Glutamatergic neuron (in vitro differentiated cells): ENCODE measurements at regions not wholly inside any gene's neighbourhood (a gene's known extent, or its start where the extent isn't known, plus 50 kb on each side); places are given as distances from the start of the nearest gene placed in this dataset.

ENCODE experiments used
- DNase-seq: peaks from one replicate; pipeline ENCODE4 v3.0.0; 2022
- H3K27ac Mint-ChIP-seq: one replicate; pipeline ENCODE4 v1.8.0; 2020; ENCODE audit warnings: mild to moderate bottlenecking, mixed read lengths, inconsistent platforms; ENCODE audit not compliant: unreplicated experiment
- H3K27me3 Mint-ChIP-seq: one replicate; pipeline ENCODE4 v1.8.0; 2020; ENCODE audit warnings: mild to moderate bottlenecking, moderate library complexity, mixed read lengths, inconsistent platforms; ENCODE audit not compliant: unreplicated experiment
- H3K36me3 Mint-ChIP-seq: one replicate; pipeline ENCODE4 v1.8.0; 2020; ENCODE audit warnings: mild to moderate bottlenecking, mixed read lengths, inconsistent platforms; ENCODE audit not compliant: unreplicated experiment
- H3K4me1 Mint-ChIP-seq: one replicate; pipeline ENCODE4 v1.8.0; 2020; ENCODE audit warnings: mild to moderate bottlenecking, low read depth, mixed read lengths, inconsistent platforms; ENCODE audit not compliant: unreplicated experiment
- H3K4me3 Mint-ChIP-seq: one replicate; pipeline ENCODE4 v1.8.0; 2020; ENCODE audit warnings: mild to moderate bottlenecking, mixed read lengths, inconsistent platforms; ENCODE audit not compliant: unreplicated experiment
- H3K9me3 Mint-ChIP-seq: one replicate; pipeline ENCODE4 v1.8.0; 2020; ENCODE audit warnings: mild to moderate bottlenecking, moderate library complexity, mixed read lengths, inconsistent platforms; ENCODE audit not compliant: unreplicated experiment
- TF ChIP-seq, protein P1 (sequence below): fragments of 200-600 bp; sonication (generic); IDR thresholded peaks from one replicate; pipeline ENCODE4 v1.5.0; 2021; ENCODE audit not compliant: partially characterized antibody, unreplicated experiment

DNA sequence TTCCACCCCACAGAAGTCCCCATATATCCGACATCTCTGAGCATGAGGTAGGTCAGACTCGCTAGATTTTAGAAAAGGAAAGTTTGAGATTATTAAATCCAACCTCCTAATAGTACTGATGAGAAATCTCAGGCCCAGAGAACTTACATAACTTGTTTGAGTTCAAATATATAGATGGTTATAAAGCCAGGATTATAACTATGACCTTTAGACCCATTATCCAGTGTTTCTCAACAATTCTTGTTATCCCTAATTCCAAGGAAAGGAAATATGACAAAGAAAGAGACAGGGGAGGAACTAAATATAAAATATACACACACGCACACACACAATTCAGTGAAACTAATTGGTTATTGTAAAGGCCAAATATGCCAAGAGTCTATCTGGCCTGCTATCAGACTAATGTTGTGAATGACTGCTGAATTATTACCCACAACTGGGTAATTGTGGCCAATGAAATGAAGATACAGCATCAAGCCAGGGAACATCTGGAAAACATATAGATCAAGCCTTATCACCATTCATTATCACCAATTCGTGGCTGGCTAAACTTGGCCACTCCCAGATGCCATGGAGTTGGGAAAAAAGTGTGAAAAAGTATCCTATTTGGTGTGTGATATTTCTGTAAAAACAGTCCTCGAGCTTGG, 248.4 kb downstream of the PRELID2 start:
- H3K27me3 Mint-ChIP-seq = no peaks in the 10 kb centered on the region
- H3K4me3 Mint-ChIP-seq = no peak overlapping the region
- H3K27ac Mint-ChIP-seq = no peak overlapping the region
- H3K4me1 Mint-ChIP-seq = no peaks in the 10 kb centered on the region
- TF ChIP-seq, protein P1, sequence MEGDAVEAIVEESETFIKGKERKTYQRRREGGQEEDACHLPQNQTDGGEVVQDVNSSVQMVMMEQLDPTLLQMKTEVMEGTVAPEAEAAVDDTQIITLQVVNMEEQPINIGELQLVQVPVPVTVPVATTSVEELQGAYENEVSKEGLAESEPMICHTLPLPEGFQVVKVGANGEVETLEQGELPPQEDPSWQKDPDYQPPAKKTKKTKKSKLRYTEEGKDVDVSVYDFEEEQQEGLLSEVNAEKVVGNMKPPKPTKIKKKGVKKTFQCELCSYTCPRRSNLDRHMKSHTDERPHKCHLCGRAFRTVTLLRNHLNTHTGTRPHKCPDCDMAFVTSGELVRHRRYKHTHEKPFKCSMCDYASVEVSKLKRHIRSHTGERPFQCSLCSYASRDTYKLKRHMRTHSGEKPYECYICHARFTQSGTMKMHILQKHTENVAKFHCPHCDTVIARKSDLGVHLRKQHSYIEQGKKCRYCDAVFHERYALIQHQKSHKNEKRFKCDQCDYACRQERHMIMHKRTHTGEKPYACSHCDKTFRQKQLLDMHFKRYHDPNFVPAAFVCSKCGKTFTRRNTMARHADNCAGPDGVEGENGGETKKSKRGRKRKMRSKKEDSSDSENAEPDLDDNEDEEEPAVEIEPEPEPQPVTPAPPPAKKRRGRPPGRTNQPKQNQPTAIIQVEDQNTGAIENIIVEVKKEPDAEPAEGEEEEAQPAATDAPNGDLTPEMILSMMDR = no peak
- no peak for DNase-seq
- peaks cover 1% of the 10 kb centered on the region for H3K9me3 Mint-ChIP-seq
- H3K36me3 Mint-ChIP-seq = no peaks in the 10 kb centered on the region

DNA sequence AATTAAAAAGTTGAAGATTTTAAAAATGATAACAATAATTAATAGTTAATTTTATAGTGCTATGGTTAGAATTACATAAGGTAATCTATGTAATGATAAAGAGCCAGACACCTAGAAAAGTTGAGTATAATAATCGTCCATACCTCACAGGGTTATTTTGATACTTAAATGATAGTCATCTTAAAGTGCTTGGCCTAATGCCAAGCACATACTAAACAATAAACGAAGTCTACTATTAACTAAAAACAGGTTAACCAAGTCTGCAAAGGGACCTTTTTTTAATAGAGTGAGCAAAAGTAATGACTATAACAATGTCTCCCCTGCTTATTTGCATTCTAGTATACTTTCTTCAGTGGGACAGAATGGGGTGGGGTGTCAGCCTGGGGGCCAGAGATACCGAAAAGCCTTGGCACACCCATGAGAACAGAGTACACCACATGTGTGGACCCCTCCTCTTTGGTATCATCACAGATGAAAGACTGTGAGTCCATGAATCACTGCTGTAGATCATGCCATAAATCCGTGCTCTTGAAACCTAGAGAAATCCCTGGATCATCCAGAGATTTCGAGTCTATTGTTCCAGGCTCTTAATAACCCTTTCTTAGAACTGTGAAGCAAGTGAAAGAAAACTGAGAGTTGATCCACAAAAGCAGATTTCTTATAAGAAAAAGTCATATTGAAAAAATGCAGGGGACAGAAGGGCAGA, 249.5 kb downstream of the PRELID2 start:
- TF ChIP-seq, protein P1 = no peak
- no peak overlapping the region for H3K27ac Mint-ChIP-seq
- DNase-seq = no peak
- no peaks in the 10 kb centered on the region for H3K9me3 Mint-ChIP-seq
- H3K36me3 Mint-ChIP-seq = no peaks in the 10 kb centered on the region
- no peaks in the 10 kb centered on the region for H3K4me1 Mint-ChIP-seq
- no peaks in the 10 kb centered on the region for H3K27me3 Mint-ChIP-seq
- H3K4me3 Mint-ChIP-seq = no peak overlapping the region

DNA sequence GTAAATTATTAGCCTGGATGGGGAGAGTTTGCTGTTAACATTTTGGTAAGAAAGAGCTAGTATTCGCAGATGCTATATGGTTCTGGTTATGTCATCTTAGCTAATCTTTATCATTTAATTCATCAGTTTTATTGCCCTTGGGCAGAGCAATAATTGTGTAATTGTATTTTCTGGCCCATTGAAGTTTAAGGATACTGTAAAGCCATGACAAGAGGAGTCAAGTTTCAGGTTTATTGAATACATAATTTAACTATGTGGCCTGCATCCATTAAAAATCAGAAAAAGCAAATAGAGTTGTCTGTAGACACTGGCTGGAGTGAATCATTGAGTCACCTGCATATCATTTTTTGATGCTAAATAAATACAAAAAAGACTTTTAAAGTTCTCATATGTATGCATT, 255.8 kb downstream of the PRELID2 start:
- no peaks in the 10 kb centered on the region for H3K4me1 Mint-ChIP-seq
- TF ChIP-seq, protein P1 = no peak
- peaks cover 2% of the 10 kb centered on the region for H3K27me3 Mint-ChIP-seq
- no peaks in the 10 kb centered on the region for H3K9me3 Mint-ChIP-seq
- H3K27ac Mint-ChIP-seq = no peak overlapping the region
- H3K36me3 Mint-ChIP-seq = no peaks in the 10 kb centered on the region
- DNase-seq = no peak
- no peak overlapping the region for H3K4me3 Mint-ChIP-seq

DNA sequence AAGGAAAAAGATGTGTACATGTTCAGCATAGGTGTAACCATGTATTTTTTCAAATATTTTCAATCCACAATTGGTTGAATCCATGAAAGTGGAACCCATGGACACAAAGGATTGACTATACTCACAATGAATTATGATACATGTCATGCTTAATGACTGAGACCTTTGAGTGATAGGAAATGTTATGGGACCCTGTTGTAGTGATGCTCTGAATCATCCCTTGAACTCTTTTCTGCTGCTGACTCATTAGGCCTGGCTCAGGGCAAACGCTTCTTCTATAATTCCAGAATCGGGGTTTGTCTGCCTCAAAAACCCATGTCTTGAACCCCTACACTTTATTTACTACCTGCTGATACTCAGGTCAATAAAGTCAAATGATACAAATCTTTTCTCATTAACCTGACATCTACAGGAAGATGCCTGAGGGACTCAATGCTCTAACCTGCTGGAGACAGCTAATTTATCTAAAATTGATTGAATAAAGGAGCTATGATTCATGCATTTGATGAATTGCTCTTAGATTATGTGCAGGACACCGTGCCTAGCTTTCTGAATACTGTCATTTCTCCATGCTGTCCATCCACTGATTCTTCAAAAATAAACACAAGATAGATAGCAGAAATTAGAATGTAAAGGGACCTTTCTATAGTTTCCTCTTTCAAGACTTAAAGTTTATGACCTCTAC, 260.1 kb downstream of the PRELID2 start:
- H3K4me1 Mint-ChIP-seq = no peaks in the 10 kb centered on the region
- H3K27ac Mint-ChIP-seq = no peak overlapping the region
- no peaks in the 10 kb centered on the region for H3K36me3 Mint-ChIP-seq
- H3K9me3 Mint-ChIP-seq = no peaks in the 10 kb centered on the region
- H3K4me3 Mint-ChIP-seq = no peak overlapping the region
- TF ChIP-seq, protein P1 = no peak
- no peak for DNase-seq
- peaks cover 2% of the 10 kb centered on the region for H3K27me3 Mint-ChIP-seq

DNA sequence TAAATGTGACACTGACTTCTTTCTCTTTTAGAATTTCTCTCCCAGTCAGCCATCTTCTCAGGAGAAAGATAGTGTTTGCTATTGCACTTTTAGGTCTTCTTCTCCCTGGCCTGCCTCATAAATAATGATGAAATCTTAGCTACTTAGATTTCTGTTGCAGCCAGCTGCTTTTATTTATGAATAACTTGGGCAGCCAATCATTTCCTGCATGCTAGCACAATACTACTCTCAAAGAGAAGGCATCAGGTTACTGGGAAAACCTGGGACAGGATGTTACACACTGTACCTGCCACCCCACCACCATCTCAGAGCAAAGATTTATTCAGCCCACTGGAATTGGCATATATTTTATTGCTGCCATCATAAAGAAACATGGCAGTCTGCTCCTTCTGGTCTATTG, 266.6 kb downstream of the PRELID2 start:
- H3K4me1 Mint-ChIP-seq = no peaks in the 10 kb centered on the region
- H3K27ac Mint-ChIP-seq = no peak overlapping the region
- no peaks in the 10 kb centered on the region for H3K27me3 Mint-ChIP-seq
- H3K4me3 Mint-ChIP-seq = no peak overlapping the region
- TF ChIP-seq, protein P1 = no peak
- no peaks in the 10 kb centered on the region for H3K36me3 Mint-ChIP-seq
- H3K9me3 Mint-ChIP-seq = no peaks in the 10 kb centered on the region
- no peak for DNase-seq
